ENCODE measurements at regions not wholly inside any gene's neighbourhood (a gene's known extent, or its start where the extent isn't known, plus 50 kb on each side); places are given as distances from the start of the nearest gene placed in this dataset.

DNA sequence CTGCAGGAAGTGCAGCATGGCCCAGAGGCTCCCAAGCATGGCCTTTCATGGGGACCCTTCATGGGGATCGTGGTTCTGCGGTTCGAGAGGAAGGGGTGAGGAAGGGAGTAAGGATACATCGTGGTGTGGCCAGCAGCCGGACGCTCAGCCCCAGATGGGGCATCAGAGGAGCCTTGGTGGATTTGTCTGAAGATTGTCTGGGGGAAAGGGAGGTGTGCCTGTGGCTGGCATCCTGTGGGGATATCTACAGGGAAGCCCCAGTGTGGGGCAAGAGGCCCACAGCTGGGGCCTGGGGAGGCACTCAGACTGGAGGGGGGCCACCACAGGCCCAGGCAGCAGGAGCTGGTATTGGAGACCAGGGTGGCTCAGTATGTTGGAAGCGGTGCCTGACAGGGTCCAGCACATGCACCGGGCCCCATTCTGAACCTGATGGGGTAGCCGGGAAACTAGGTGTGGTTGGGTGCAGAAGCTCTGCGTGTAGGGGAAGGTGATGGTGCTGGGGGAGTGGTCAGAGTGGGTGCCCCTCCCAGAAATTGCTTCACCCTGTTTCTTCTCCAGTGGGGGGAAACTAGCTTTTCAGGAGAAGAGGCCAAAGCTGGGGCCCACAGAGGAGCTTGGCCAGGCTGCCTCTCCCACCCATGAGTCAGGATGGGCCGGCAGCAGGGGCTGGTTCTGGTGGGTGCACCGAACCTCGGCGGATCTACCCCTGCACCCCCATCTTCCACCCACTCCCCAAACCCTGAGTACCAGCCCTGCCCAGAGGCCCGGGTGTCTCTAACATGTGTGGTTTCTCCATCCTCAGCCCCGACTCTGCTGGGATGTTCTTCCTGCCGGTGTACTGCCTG lies 274.4 kb upstream of the HDAC4 start:
- no peaks in the 10 kb centered on the region for H3K4me1 ChIP-seq (ENCODE audit: control insufficient read depth, extremely low read depth, insufficient read depth, low read length)
- H3K9ac ChIP-seq (replicated peaks; ENCODE audit: extremely low read depth, insufficient read depth, low read length) = no peak overlapping the region
- H2AFZ ChIP-seq (ENCODE audit: low read depth, low read length) = no peak overlapping the region
- intact Hi-C loops (cut with micrococcal nuclease) = no loop called here
- H4K20me1 ChIP-seq (replicated peaks; ENCODE audit: control insufficient read depth, extremely low read depth, insufficient read depth, low read length) = no peaks in the 10 kb centered on the region
- FAIRE-seq (no peak), DNase-seq (ENCODE audit: low read depth, low spot score) (no peak)
- H3K9me1 ChIP-seq (replicated peaks; ENCODE audit: control insufficient read depth, extremely low read depth, insufficient read depth, low read length) = no peaks in the 10 kb centered on the region
- no peak for TF ChIP-seq GATA2 (IDR thresholded peaks at IDR 0.05; ENCODE audit: insufficient read depth, insufficient read length, low read depth, low read length)
- TF ChIP-seq JUN (IDR thresholded peaks at IDR 0.05; ENCODE audit: borderline replicate concordance, insufficient read depth, insufficient read length, low read depth) = no peak
- no peak for TF ChIP-seq EZH2 (IDR thresholded peaks at IDR 0.05; ENCODE audit: borderline replicate concordance, low read depth, low read length, severe bottlenecking)
- TF ChIP-seq, protein P1, sequence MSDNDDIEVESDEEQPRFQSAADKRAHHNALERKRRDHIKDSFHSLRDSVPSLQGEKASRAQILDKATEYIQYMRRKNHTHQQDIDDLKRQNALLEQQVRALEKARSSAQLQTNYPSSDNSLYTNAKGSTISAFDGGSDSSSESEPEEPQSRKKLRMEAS (IDR thresholded peaks at IDR 0.05; ENCODE audit: insufficient read depth, insufficient read length) = no peak
- POLR2A ChIA-PET = no interaction called here
- no peaks in the 10 kb centered on the region for H3K36me3 ChIP-seq (ENCODE audit: control insufficient read depth in 2 of 2, extremely low read depth in 1 of 2, insufficient read depth in 2 of 2, low read length in 2 of 2)
- H3K27ac ChIP-seq (ENCODE audit: insufficient read depth, low read depth, low read length) = no peak overlapping the region
- H3K4me2 ChIP-seq (ENCODE audit: insufficient read depth, low read length) = no peak overlapping the region
- dilution Hi-C loops (cut with MboI; ENCODE audit: extremely low pct_ligation_motif_present, low sequenced_read_pairs) = no loop called here
- H3K9me3 ChIP-seq (replicated peaks; ENCODE audit: control insufficient read depth, insufficient read depth, low read length) = no peaks in the 10 kb centered on the region
- no peak overlapping the region for H3K4me3 ChIP-seq (replicated peaks in 1 of 3; ENCODE audit: insufficient read depth in 1 of 3, low read depth in 1 of 3, low read length in 3 of 3)
- no TSS peak for BruUV-seq (replicated peaks)
- no peaks in the 10 kb centered on the region for H3K27me3 ChIP-seq (ENCODE audit: control insufficient read depth in 2 of 2, insufficient read depth in 2 of 2, low read length in 2 of 2)
- CTCF ChIA-PET = interaction anchor here (1.5 kb wide), 1 partner anchor 19 kb away, joined by 3 read pairs; no protein-coding TSS in a partner anchor
- no peaks in the 10 kb centered on the region for H3K79me2 ChIP-seq (ENCODE audit: control insufficient read depth, insufficient read depth, low read length)

DNA sequence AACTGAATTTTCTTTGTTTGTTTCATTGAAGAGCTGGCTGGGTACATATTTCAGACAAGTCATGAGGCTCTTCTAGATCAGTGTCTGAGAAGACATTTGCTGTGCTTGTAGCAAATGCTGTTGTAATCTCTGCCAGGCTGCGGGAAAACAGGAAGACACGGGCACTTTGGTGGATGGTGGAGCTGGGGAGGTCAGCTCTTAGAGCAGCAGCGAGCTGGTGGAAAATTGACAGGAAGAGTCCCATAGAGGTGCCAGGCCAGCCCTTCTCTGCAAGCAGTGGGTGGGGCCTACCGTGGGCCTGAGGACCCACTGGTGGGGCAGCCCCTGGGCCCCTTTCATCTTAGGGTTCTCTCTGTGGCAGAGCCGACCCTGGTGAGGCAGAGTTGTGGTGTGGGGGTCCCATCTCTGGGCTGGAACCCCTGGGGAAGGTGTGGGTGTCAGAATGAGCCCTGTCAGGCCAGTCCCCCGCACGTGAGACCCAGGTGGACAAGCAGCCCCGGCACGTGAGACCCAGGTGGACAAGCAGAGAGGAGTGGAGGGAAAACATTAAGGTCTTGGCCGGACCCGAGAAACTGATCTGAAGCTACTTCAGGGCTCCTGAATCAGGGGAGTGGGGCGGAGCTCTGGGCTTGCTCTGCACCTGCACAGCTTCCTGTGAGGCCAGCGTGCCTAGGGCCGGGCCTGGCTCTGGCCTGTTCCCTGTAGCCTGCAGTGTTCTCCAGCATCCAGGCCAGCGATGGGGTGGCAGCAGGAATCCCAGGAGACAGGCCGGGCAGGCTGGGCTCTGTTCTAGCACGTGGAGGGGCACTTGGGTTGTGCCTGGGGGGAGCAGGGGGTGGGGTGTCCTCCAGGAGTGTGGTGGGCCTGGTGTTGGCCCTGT lies 273.5 kb upstream of the HDAC4 start:
- POLR2A ChIA-PET = no interaction called here
- FAIRE-seq = no peak
- no peaks in the 10 kb centered on the region for H3K9me3 ChIP-seq (replicated peaks; ENCODE audit: control insufficient read depth, insufficient read depth, low read length)
- H3K4me2 ChIP-seq (ENCODE audit: insufficient read depth, low read length) = no peak overlapping the region
- H3K4me1 ChIP-seq (ENCODE audit: control insufficient read depth, extremely low read depth, insufficient read depth, low read length) = no peaks in the 10 kb centered on the region
- H3K79me2 ChIP-seq (ENCODE audit: control insufficient read depth, insufficient read depth, low read length) = no peaks in the 10 kb centered on the region
- no peak overlapping the region for H3K9ac ChIP-seq (replicated peaks; ENCODE audit: extremely low read depth, insufficient read depth, low read length)
- no peak overlapping the region for H3K27ac ChIP-seq (ENCODE audit: insufficient read depth, low read depth, low read length)
- H3K9me1 ChIP-seq (replicated peaks; ENCODE audit: control insufficient read depth, extremely low read depth, insufficient read depth, low read length) = no peaks in the 10 kb centered on the region
- DNase-seq (ENCODE audit: low read depth, low spot score) = no peak
- dilution Hi-C loops (cut with MboI; ENCODE audit: extremely low pct_ligation_motif_present, low sequenced_read_pairs) (no loop called here), intact Hi-C loops (cut with micrococcal nuclease) (no loop called here)
- no peaks in the 10 kb centered on the region for H3K36me3 ChIP-seq (ENCODE audit: control insufficient read depth in 2 of 2, extremely low read depth in 1 of 2, insufficient read depth in 2 of 2, low read length in 2 of 2)
- BruUV-seq (replicated peaks) = no TSS peak
- TF ChIP-seq MYC (IDR thresholded peaks at IDR 0.05; ENCODE audit: low read depth, low read length) (no peak), JUN (IDR thresholded peaks at IDR 0.05; ENCODE audit: borderline replicate concordance, insufficient read depth, insufficient read length, low read depth) (no peak)
- CTCF ChIA-PET = no interaction called here
- no peak overlapping the region for H3K4me3 ChIP-seq (replicated peaks in 1 of 3; ENCODE audit: insufficient read depth in 1 of 3, low read depth in 1 of 3, low read length in 3 of 3)
- no peaks in the 10 kb centered on the region for H4K20me1 ChIP-seq (replicated peaks; ENCODE audit: control insufficient read depth, extremely low read depth, insufficient read depth, low read length)
- H3K27me3 ChIP-seq (ENCODE audit: control insufficient read depth in 2 of 2, insufficient read depth in 2 of 2, low read length in 2 of 2) = no peaks in the 10 kb centered on the region
- H2AFZ ChIP-seq (ENCODE audit: low read depth, low read length) = no peak overlapping the region
